Effector memory CD8-positive, alpha-beta T cell (primary cell): ENCODE measurements at regions not wholly inside any gene's neighbourhood (a gene's known extent, or its start where the extent isn't known, plus 50 kb on each side); places are given as distances from the start of the nearest gene placed in this dataset.

Experiments used
- ATAC-seq: fragments of 150-1000 bp; cut with Tn5 transposase; replicated peaks from 2 replicates; pipeline ENCODE4 v1.10.0; 2021; ENCODE audit warnings: mild to moderate bottlenecking, moderate library complexity
- DNase-seq, 3 experiments: peaks; one replicate each; pipeline ENCODE4 v3.0.0; 2021
- H3K27ac Mint-ChIP-seq, 2 donors: one replicate each; pipeline ENCODE4 v1.8.0; 2022; ENCODE audit warnings: mild to moderate bottlenecking in 2 of 2, mixed read lengths in 2 of 2, moderate library complexity in 2 of 2
- H3K27me3 Mint-ChIP-seq, 2 donors: one replicate each; pipeline ENCODE4 v1.8.0; 2022; ENCODE audit warnings: mixed read lengths in 2 of 2
- H3K36me3 Mint-ChIP-seq: one replicate; pipeline ENCODE4 v1.8.0; 2022; ENCODE audit warnings: mild to moderate bottlenecking, moderate library complexity, mixed read lengths; ENCODE audit not compliant: insufficient read depth
- H3K4me1 Mint-ChIP-seq, 2 donors: one replicate each; pipeline ENCODE4 v1.8.0; 2022; ENCODE audit warnings: low read depth in 2 of 2, mixed read lengths in 2 of 2
- H3K4me3 Mint-ChIP-seq, 2 donors: one replicate each; pipeline ENCODE4 v1.8.0; 2022; ENCODE audit warnings: mild to moderate bottlenecking in 2 of 2, mixed read lengths in 2 of 2, moderate library complexity in 2 of 2
- H3K9me3 Mint-ChIP-seq, 2 donors: one replicate each; pipeline ENCODE4 v1.8.0; 2022; ENCODE audit warnings: mixed read lengths in 2 of 2

GRCh38 chr2:15864176-15864769 lies 76.1 kb upstream of the MYCN start:
- DNase-seq: no peak
- Mint-ChIP-seq H3K9me3 (no peaks in the 10 kb centered on the region), H3K27ac (no peak overlapping the region), H3K4me1 (no peaks in the 10 kb centered on the region), H3K27me3 (peaks cover 0 to 10% of the 10 kb centered on the region in 2 donors), H3K4me3 (no peak overlapping the region), H3K36me3 (no peaks in the 10 kb centered on the region)
- ATAC-seq: no peak

- no peak overlapping the region for H3K4me3 Mint-ChIP-seq
- H3K27me3 Mint-ChIP-seq: peaks cover 0 to 10% of the 10 kb centered on the region in 2 donors
- H3K36me3 Mint-ChIP-seq: no peaks in the 10 kb centered on the region
- no peak for ATAC-seq
- no peak overlapping the region for H3K27ac Mint-ChIP-seq
- H3K9me3 Mint-ChIP-seq: peaks cover 0 to 6% of the 10 kb centered on the region in 2 donors
- H3K4me1 Mint-ChIP-seq: no peaks in the 10 kb centered on the region
- DNase-seq: no peak
Measured at GRCh38 chr2:15865923-15866322, 74.4 kb upstream of the MYCN start.

- H3K27ac Mint-ChIP-seq: no peak overlapping the region
- peaks cover 0 to 6% of the 10 kb centered on the region in 2 donors for H3K9me3 Mint-ChIP-seq
- DNase-seq: no peak
- no peak overlapping the region for H3K4me3 Mint-ChIP-seq
- H3K27me3 Mint-ChIP-seq: peaks cover 0 to 10% of the 10 kb centered on the region in 2 donors
- H3K4me1 Mint-ChIP-seq: no peaks in the 10 kb centered on the region
- no peaks in the 10 kb centered on the region for H3K36me3 Mint-ChIP-seq
- ATAC-seq: no peak
Measured at GRCh38 chr2:15866563-15867193, 73.7 kb upstream of the MYCN start.

GRCh38 chr2:15867194-15868171 lies 72.9 kb upstream of the MYCN start:
- Mint-ChIP-seq H3K4me1 (no peaks in the 10 kb centered on the region), H3K4me3 (no peak overlapping the region)
- no peak for ATAC-seq

GRCh38 chr2:15868186-15868585 lies 72.2 kb upstream of the MYCN start:
- no peak overlapping the region for H3K4me3 Mint-ChIP-seq
- peaks cover 0 to 6% of the 10 kb centered on the region in 2 donors for H3K9me3 Mint-ChIP-seq
- H3K36me3 Mint-ChIP-seq: no peaks in the 10 kb centered on the region
- no peaks in the 10 kb centered on the region for H3K27me3 Mint-ChIP-seq
- DNase-seq (no peak), ATAC-seq (no peak)
- H3K27ac Mint-ChIP-seq: no peak overlapping the region
- no peaks in the 10 kb centered on the region for H3K4me1 Mint-ChIP-seq

More at GRCh38 chr2:15867194-15868171, 72.9 kb upstream of the MYCN start:
- H3K9me3 Mint-ChIP-seq: peaks cover 0 to 6% of the 10 kb centered on the region in 2 donors
- no peaks in the 10 kb centered on the region for H3K36me3 Mint-ChIP-seq
- no peak for DNase-seq
- H3K27ac Mint-ChIP-seq: no peak overlapping the region
- peaks cover 0 to 4% of the 10 kb centered on the region in 2 donors for H3K27me3 Mint-ChIP-seq

GRCh38 chr2:15868704-15869103 lies 71.6 kb upstream of the MYCN start:
- DNase-seq: no peak
- Mint-ChIP-seq H3K4me3 (no peak overlapping the region), H3K9me3 (peaks cover 0 to 6% of the 10 kb centered on the region in 2 donors), H3K27ac (no peak overlapping the region), H3K4me1 (no peaks in the 10 kb centered on the region), H3K36me3 (no peaks in the 10 kb centered on the region), H3K27me3 (no peaks in the 10 kb centered on the region)
- ATAC-seq: no peak

- ATAC-seq (no peak), DNase-seq (no peak)
- no peaks in the 10 kb centered on the region for H3K36me3 Mint-ChIP-seq
- peaks cover 0 to 6% of the 10 kb centered on the region in 2 donors for H3K9me3 Mint-ChIP-seq
- no peak overlapping the region for H3K4me3 Mint-ChIP-seq
- H3K27ac Mint-ChIP-seq: no peak overlapping the region
- H3K27me3 Mint-ChIP-seq: peaks cover 0 to 2% of the 10 kb centered on the region in 2 donors
- no peaks in the 10 kb centered on the region for H3K4me1 Mint-ChIP-seq
Measured at GRCh38 chr2:15869396-15869795, 71.0 kb upstream of the MYCN start.

GRCh38 chr2:15869871-15870270 lies 70.5 kb upstream of the MYCN start:
- Mint-ChIP-seq H3K36me3 (no peaks in the 10 kb centered on the region), H3K9me3 (peaks cover 0 to 6% of the 10 kb centered on the region in 2 donors), H3K4me1 (no peaks in the 10 kb centered on the region), H3K27me3 (peaks cover 0 to 6% of the 10 kb centered on the region in 2 donors), H3K4me3 (no peak overlapping the region), H3K27ac (no peak overlapping the region)
- no peak for ATAC-seq
- no peak for DNase-seq

- Mint-ChIP-seq H3K4me1 (no peaks in the 10 kb centered on the region), H3K9me3 (peaks cover 0 to 6% of the 10 kb centered on the region in 2 donors), H3K27ac (no peak overlapping the region), H3K36me3 (no peaks in the 10 kb centered on the region), H3K27me3 (peaks cover 0 to 12% of the 10 kb centered on the region in 2 donors), H3K4me3 (no peak overlapping the region)
- DNase-seq (no peak), ATAC-seq (no peak)
Measured at GRCh38 chr2:15870565-15870964, 69.8 kb upstream of the MYCN start.

GRCh38 chr2:15871239-15871783 lies 69.0 kb upstream of the MYCN start:
- Mint-ChIP-seq H3K4me1 (no peaks in the 10 kb centered on the region), H3K27ac (no peak overlapping the region), H3K27me3 (peaks cover 0 to 12% of the 10 kb centered on the region in 2 donors), H3K36me3 (no peaks in the 10 kb centered on the region), H3K4me3 (no peak overlapping the region), H3K9me3 (peaks cover 0 to 6% of the 10 kb centered on the region in 2 donors)
- ATAC-seq: no peak
- DNase-seq: no peak

GRCh38 chr2:15872854-15873253 lies 67.5 kb upstream of the MYCN start:
- DNase-seq (no peak), ATAC-seq (no peak)
- no peaks in the 10 kb centered on the region for H3K4me1 Mint-ChIP-seq
- no peak overlapping the region for H3K4me3 Mint-ChIP-seq
- peaks cover 0 to 12% of the 10 kb centered on the region in 2 donors for H3K27me3 Mint-ChIP-seq
- H3K27ac Mint-ChIP-seq: no peak overlapping the region
- no peaks in the 10 kb centered on the region for H3K36me3 Mint-ChIP-seq
- H3K9me3 Mint-ChIP-seq: peaks cover 0 to 6% of the 10 kb centered on the region in 2 donors

GRCh38 chr2:15874321-15874720 lies 66.0 kb upstream of the MYCN start:
- Mint-ChIP-seq H3K36me3 (no peaks in the 10 kb centered on the region), H3K9me3 (peaks cover 0 to 6% of the 10 kb centered on the region in 2 donors), H3K27ac (no peak overlapping the region), H3K4me1 (no peaks in the 10 kb centered on the region), H3K27me3 (peaks cover 0 to 12% of the 10 kb centered on the region in 2 donors), H3K4me3 (no peak overlapping the region)
- DNase-seq (no peak), ATAC-seq (no peak)
